Mucosa of descending colon (tissue), 3 donors: ENCODE measurements at regions not wholly inside any gene's neighbourhood (a gene's known extent, or its start where the extent isn't known, plus 50 kb on each side); places are given as distances from the start of the nearest gene placed in this dataset.

ENCODE experiments used
- ATAC-seq: fragments of 200-7000 bp; cut with Tn5 transposase; one replicate; pipeline ENCODE4 v1.9.1; 2020; ENCODE audit warnings: mild to moderate bottlenecking, moderate library complexity
- DNase-seq, 3 donors: peaks; one replicate each; pipeline ENCODE4 v3.0.0-alpha.2; 2020
- H3K36me3 ChIP-seq: fragments of 200-600 bp; one replicate; pipeline ENCODE4 v1.8.0; 2021; ENCODE audit warnings: low read depth, mild to moderate bottlenecking
- H3K4me1 ChIP-seq: fragments of 200-600 bp; one replicate; pipeline ENCODE4 v1.8.0; 2021; ENCODE audit warnings: low read depth, mild to moderate bottlenecking
- H3K4me3 ChIP-seq: fragments of 200-600 bp; one replicate; pipeline ENCODE4 v1.8.0; 2021; ENCODE audit warnings: mild to moderate bottlenecking
- H3K9me3 ChIP-seq: fragments of 200-600 bp; one replicate; pipeline ENCODE4 v1.8.0; 2021; ENCODE audit warnings: mild to moderate bottlenecking
- CTCF ChIP-seq: fragments of 200-600 bp; IDR thresholded peaks from one replicate; pipeline ENCODE4 v1.8.0; 2022; ENCODE audit warnings: antibody characterized with exemption, mild to moderate bottlenecking
- intact Hi-C, 2 donors: fragments of 100-400 bp; cut with DNase I in 1 of 2; cut with micrococcal nuclease in 1 of 2; formaldehyde crosslinking; loops; one replicate each; pipeline versions ENCODE4 v1.11.0 to v1.11.1; 2022; cut with DNase I, micrococcal nuclease
- donor health status: DM: no; HTN: no; CAD: no; lungs with moderate emphysema.
- donor health status: DM: no; HTN: no; CAD: no.
- donor health status: DM: no; HTN: yes; CAD: no.

DNA sequence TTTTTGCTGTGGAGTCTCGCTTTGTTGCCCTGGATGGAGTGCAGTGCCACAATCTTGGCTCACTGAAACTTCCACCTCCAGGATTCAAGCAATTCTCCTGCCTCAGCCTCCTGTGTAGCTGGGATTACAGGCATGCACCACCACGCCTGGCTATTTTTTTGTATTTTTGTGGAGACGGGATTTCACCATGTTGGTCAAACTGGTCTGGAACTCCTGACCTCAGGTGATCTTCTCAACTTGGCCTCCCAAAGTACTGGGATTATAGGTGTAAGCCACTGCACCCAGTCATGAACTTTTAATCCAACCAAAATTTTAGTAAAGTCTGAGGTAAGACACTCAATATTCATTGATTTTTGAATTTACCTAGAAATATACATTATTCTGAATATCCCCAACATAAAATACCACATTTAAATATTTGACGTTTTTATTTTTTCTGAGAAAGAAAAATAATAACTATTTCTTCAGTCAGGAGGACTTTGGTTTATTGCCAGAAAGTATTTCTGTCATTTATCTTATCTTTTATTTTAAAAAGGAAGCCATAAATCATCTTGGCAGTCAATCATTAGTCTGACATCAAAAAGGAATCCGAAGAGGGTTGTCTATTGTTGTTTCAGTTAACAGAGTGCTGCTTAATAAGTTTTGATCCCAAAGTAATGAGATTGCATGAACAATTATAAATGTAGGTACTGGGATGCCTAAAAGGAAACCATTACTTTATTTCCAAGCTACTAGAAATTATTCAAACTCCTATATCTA is 102.2 kb upstream of the GRIA4 start:
- DNase-seq, result no peak
- intact Hi-C loops, result no loop called here
- Histone ChIP-seq H3K4me1 (no peaks in the 10 kb centered on the region), H3K4me3 (no peak overlapping the region), H3K9me3 (no peaks in the 10 kb centered on the region), H3K36me3 (no peaks in the 10 kb centered on the region)
- no peak for TF ChIP-seq CTCF
- no peak for ATAC-seq

- no peak for ATAC-seq
Observed at GRCh38 chr11:105492010-105492409, 117.9 kb upstream of the GRIA4 start.

GRCh38 chr11:105491394-105491793 is 118.5 kb upstream of the GRIA4 start:
- no peaks in the 10 kb centered on the region for H3K36me3 ChIP-seq
- intact Hi-C loops, result no loop called here
- ATAC-seq (no peak), DNase-seq (no peak)
- H3K9me3 ChIP-seq, result no peaks in the 10 kb centered on the region
- TF ChIP-seq CTCF, result no peak
- no peaks in the 10 kb centered on the region for H3K4me1 ChIP-seq
- H3K4me3 ChIP-seq, result no peak overlapping the region

More at GRCh38 chr11:105492010-105492409, 117.9 kb upstream of the GRIA4 start:
- no peak for DNase-seq
- Histone ChIP-seq H3K9me3 (no peaks in the 10 kb centered on the region), H3K4me1 (no peaks in the 10 kb centered on the region), H3K36me3 (no peaks in the 10 kb centered on the region), H3K4me3 (no peak overlapping the region)
- no peak for TF ChIP-seq CTCF
- intact Hi-C loops, result no loop called here

- TF ChIP-seq CTCF, result no peak
- Histone ChIP-seq H3K36me3 (no peaks in the 10 kb centered on the region), H3K9me3 (no peaks in the 10 kb centered on the region), H3K4me1 (no peaks in the 10 kb centered on the region), H3K4me3 (no peak overlapping the region)
- ATAC-seq (no peak), DNase-seq (no peak)
- intact Hi-C loops, result no loop called here
Observed at GRCh38 chr11:105490333-105490732, 119.5 kb upstream of the GRIA4 start.

DNA sequence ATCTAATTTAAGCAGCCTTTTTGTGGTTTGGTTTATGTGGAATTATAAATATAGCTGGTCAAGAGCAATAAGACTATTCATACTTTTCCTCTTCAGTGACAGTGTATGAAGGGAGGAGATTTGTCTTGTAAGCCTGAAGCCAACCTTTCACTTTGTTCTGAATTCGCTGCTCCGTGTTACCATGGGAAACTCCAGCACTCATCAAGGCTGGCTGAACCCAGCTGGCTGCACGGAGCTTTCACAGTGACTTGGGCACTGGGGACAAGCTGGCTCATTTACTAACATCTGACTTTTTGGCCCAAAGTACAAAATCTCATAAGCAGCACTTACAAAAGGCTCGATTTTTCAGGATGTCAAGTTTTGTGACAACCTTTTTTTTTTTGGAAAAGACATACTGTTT is 120.4 kb upstream of the GRIA4 start:
- DNase-seq, result no peak
- TF ChIP-seq CTCF, result no peak
- H3K9me3 ChIP-seq, result no peaks in the 10 kb centered on the region
- H3K4me3 ChIP-seq, result no peak overlapping the region
- intact Hi-C loops, result no loop called here
- H3K4me1 ChIP-seq, result no peaks in the 10 kb centered on the region
- H3K36me3 ChIP-seq, result no peaks in the 10 kb centered on the region
- no peak for ATAC-seq

GRCh38 chr11:105486929-105487328 is 122.9 kb upstream of the GRIA4 start:
- intact Hi-C loops, result no loop called here
- Histone ChIP-seq H3K4me1 (no peaks in the 10 kb centered on the region), H3K36me3 (no peaks in the 10 kb centered on the region), H3K4me3 (no peak overlapping the region), H3K9me3 (no peaks in the 10 kb centered on the region)
- no peak for TF ChIP-seq CTCF
- no peak for ATAC-seq
- no peak for DNase-seq
